Heart right ventricle (tissue), 16 donors: ENCODE measurements at regions not wholly inside any gene's neighbourhood (a gene's known extent, or its start where the extent isn't known, plus 50 kb on each side); places are given as distances from the start of the nearest gene placed in this dataset.

Source experiments
- ATAC-seq, 8 donors: fragments of 200-7000 bp; cut with Tn5 transposase; one replicate each; pipeline ENCODE4 v1.9.1; 2020; ENCODE audit warnings: mild to moderate bottlenecking in 8 of 8, moderate library complexity in 8 of 8, moderate number of reproducible peaks in 1 of 8
- DNase-seq, 2 donors: peaks; one replicate each; pipeline ENCODE4 v3.0.0-alpha.2; 2020
- H3K27ac ChIP-seq, 10 donors: fragments of 200-600 bp; sonication (generic) in 2 of 10; one replicate each; pipeline versions ENCODE4 v1.5.0 to v1.8.0; 2020 to 2022; ENCODE audit warnings: mild to moderate bottlenecking in 3 of 10
- H3K27me3 ChIP-seq, 7 donors: fragments of 200-600 bp; one replicate each; pipeline ENCODE4 v1.8.0; 2021 to 2022; ENCODE audit warnings: mild to moderate bottlenecking in 2 of 7
- H3K36me3 ChIP-seq, 9 donors: fragments of 200-600 bp; sonication (generic) in 1 of 9; one replicate each; pipeline versions ENCODE4 v1.5.0 to v1.8.0; 2020 to 2022; ENCODE audit warnings: mild to moderate bottlenecking in 2 of 9
- H3K4me1 ChIP-seq, 9 donors: fragments of 200-600 bp; sonication (generic) in 1 of 9; one replicate each; pipeline versions ENCODE4 v1.5.0 to v1.8.0; 2020 to 2022; ENCODE audit warnings: mild to moderate bottlenecking in 4 of 9
- H3K4me3 ChIP-seq, 10 donors: fragments of 200-600 bp; sonication (generic) in 2 of 10; one replicate each; pipeline versions ENCODE4 v1.5.0 to v1.8.0; 2020 to 2022; ENCODE audit warnings: mild to moderate bottlenecking in 7 of 10, moderate library complexity in 2 of 10
- H3K9me3 ChIP-seq, 11 donors: fragments of 200-600 bp in 10 of 11; sonication (generic) in 2 of 11; one replicate each; pipeline versions ENCODE4 v1.5.0 to v1.8.0; 2013 to 2022; ENCODE audit warnings: mild to moderate bottlenecking in 2 of 11, control low read depth in 1 of 11, moderate library complexity in 1 of 11
- WGBS, 2 donors: extraction: QIAGEN DNeasy Blood & Tissue Kit; methylation state at CpG; one replicate each; pipeline ENCODE4 v1.1.7; 2013; ENCODE audit warnings: inconsistent platforms in 1 of 2; 5-methylcytosine and 5-hydroxymethylcytosine counted together
- intact Hi-C, 10 donors: fragments of 100-400 bp; cut with DNase I; formaldehyde crosslinking; loops; one replicate each; pipeline versions ENCODE4 v1.11.1 to v1.14.2; 2022
- TF ChIP-seq, protein P1 (sequence below), 9 donors: fragments of 200-600 bp; sonication (generic) in 2 of 9; IDR thresholded peaks; one replicate each; pipeline versions ENCODE4 v1.5.0 to v1.8.0; 2021 to 2022; ENCODE audit warnings: antibody characterized with exemption in 9 of 9, mild to moderate bottlenecking in 5 of 9, moderate library complexity in 1 of 9
- donor health status: Arrhythmogenic right ventricular cardiomyopathy.
- donor health status: ischemic (EF 13 %, LVEDD 7.1; RV severe dilation, severe dysfunction).
- donor health status: healthy with polysubstance abuse.
- donor health status: DM: no; HTN: yes; CAD: no.
- donor health status: DM: no; HTN: no; CAD: no.
- donor health status: ischemic (EF 25% LVEDD 6.9; RV normal size, moderate dysfunction).
- donor health status: ischemic (EF 25% LVEDD 5.7; RV mildly dilated, moderate dysfunction).
- donor health status: healthy.
- donor health status: DM: yes; HTN: yes; CAD: no.
- donor health status: Ischemic cardiomyopathy.
- donor health status: ischemic (EF 35%, LVEDD 5.7; RV mildly dilated, moderate dysfunction).
- donor health status: nonischemic (EF 11% LVEDD 7.7; RV severe dilation, severe dysfunction).
- donor health status: DM: yes; HTN: yes; CAD: no.
- donor health status: PGD.
- donor health status: ischemic (EF 29% LVEDD 5.4; RV normal size, mild dysfunction).
- donor health status: nonischemic (EF 23%, LVEDD 6.1; RV moderate dilation, normal function).

DNA sequence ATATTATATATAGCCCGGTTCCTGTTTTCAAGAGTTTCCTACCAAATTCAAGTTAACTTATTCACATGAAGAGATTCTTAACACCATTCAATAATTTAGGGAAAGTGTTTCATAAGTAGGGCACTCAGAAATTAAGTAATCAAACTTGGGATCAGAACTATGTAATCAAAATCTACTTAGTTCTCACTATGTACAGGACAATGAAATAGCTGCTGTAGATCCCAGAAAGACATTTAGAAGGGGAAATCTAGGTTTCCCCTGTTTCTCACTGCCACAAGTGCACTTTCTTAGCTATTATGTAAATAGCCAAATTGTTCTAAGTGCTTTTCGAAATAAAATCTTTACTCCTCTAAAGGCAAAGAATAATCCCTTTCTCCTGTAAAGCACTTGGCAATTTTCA, 493.6 kb upstream of the SETBP1 start:
- no peaks in the 10 kb centered on the region for H3K36me3 ChIP-seq
- 88 to 93% methylated on average over 2 of the region's 2 CpGs for WGBS, 2 donors
- H3K27me3 ChIP-seq: no peaks in the 10 kb centered on the region
- H3K4me1 ChIP-seq: no peaks in the 10 kb centered on the region
- ATAC-seq (no peak), DNase-seq (no peak)
- H3K4me3 ChIP-seq: no peak overlapping the region
- intact Hi-C loops: no loop called here
- no peak overlapping the region for H3K27ac ChIP-seq
- H3K9me3 ChIP-seq: no peaks in the 10 kb centered on the region
- TF ChIP-seq, protein P1, sequence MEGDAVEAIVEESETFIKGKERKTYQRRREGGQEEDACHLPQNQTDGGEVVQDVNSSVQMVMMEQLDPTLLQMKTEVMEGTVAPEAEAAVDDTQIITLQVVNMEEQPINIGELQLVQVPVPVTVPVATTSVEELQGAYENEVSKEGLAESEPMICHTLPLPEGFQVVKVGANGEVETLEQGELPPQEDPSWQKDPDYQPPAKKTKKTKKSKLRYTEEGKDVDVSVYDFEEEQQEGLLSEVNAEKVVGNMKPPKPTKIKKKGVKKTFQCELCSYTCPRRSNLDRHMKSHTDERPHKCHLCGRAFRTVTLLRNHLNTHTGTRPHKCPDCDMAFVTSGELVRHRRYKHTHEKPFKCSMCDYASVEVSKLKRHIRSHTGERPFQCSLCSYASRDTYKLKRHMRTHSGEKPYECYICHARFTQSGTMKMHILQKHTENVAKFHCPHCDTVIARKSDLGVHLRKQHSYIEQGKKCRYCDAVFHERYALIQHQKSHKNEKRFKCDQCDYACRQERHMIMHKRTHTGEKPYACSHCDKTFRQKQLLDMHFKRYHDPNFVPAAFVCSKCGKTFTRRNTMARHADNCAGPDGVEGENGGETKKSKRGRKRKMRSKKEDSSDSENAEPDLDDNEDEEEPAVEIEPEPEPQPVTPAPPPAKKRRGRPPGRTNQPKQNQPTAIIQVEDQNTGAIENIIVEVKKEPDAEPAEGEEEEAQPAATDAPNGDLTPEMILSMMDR (IDR thresholded peaks at IDR 0.05): no peak

DNA sequence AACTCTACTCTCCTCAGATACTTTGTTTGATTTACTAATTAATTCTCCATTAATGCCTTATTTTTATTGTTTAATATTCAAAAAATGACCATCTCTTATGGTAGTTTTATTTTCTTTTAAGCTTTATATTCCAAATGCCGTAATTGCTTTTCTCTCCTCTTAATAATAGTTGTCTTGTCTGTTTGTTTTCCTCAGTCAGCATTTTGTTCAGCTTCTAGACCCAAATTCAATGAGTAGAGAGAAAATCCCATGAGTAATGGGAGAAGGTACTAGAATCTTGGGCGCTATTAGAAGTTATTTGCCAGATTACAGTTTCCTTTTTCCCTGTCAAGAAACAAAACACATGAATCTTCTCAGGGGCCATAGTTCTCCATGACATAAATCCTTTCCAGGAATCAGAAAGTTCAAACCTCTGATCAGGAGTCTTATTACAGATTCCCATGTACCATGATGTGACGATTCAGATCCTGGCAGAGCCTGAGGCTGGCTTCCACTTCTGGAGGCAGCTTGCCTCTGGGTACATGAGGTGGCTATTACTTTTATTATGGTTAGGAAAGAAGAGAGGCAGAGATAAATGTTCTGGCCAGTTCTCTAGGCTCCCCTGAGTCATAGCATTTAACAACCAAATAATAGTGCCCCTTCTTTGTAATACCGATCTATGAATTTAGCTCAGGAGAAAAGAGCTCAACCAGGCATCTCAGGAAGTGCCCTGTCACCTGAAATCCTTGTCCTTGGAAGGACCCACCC, 485.1 kb upstream of the SETBP1 start:
- TF ChIP-seq, protein P1 (IDR thresholded peaks at IDR 0.05): no peak
- H3K27ac ChIP-seq: no peak overlapping the region
- intact Hi-C loops: no loop called here
- no peaks in the 10 kb centered on the region for H3K4me1 ChIP-seq
- H3K4me3 ChIP-seq: no peak overlapping the region
- no peaks in the 10 kb centered on the region for H3K36me3 ChIP-seq
- DNase-seq: no peak
- 88 to 95% methylated on average over 4 of the region's 4 CpGs for WGBS, 2 donors
- H3K9me3 ChIP-seq: no peaks in the 10 kb centered on the region
- H3K27me3 ChIP-seq: no peaks in the 10 kb centered on the region
- no peak for ATAC-seq

DNA sequence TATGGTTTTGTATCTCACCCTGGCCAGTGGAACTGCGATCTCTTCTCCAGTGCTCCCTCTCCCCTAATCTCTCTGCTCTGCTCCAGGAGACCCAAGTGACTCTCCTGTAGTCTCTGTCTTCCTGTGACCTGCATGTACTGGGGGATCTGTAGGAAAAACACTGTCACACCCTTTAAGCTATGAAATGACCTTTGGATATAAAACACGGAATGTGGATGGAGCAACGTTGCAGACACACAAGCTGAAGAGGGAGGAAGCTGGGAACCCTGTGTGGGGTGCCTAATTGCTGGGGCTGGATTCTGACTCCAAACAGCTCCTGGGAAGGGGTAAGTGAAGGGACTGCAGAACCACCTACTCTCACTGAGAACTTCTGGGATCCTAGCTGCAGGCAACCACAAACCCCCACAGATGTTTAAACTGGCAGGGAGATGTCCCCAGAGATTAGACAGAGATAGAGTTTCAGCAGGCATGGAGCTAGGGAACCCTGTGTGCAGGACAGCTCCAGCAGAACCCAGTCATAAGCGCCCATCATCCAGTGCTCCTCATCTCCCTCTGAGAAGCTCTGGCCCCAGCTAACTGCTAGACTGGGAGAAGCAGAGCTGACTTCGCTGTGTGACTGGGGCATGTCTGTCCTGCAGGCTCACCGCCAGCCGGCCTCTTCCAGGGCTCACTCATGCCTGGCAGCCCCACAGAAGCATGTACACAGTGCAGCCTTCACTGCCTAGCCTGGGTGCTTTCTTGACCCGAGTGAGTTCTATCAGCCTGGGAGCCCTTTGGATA, 482.7 kb upstream of the SETBP1 start:
- Histone ChIP-seq H3K4me1 (no peaks in the 10 kb centered on the region), H3K36me3 (no peaks in the 10 kb centered on the region), H3K4me3 (no peak overlapping the region), H3K27ac (no peak overlapping the region), H3K27me3 (no peaks in the 10 kb centered on the region), H3K9me3 (peaks cover 0 to 3% (median 0%) of the 10 kb centered on the region in 11 donors)
- 83 to 86% methylated on average over 8 of the region's 8 CpGs for WGBS, 2 donors
- TF ChIP-seq, protein P1 (IDR thresholded peaks at IDR 0.05): no peak
- DNase-seq (no peak), ATAC-seq (peak in 1 of 8 donors; percentile 37)
- intact Hi-C loops: no loop called here

DNA sequence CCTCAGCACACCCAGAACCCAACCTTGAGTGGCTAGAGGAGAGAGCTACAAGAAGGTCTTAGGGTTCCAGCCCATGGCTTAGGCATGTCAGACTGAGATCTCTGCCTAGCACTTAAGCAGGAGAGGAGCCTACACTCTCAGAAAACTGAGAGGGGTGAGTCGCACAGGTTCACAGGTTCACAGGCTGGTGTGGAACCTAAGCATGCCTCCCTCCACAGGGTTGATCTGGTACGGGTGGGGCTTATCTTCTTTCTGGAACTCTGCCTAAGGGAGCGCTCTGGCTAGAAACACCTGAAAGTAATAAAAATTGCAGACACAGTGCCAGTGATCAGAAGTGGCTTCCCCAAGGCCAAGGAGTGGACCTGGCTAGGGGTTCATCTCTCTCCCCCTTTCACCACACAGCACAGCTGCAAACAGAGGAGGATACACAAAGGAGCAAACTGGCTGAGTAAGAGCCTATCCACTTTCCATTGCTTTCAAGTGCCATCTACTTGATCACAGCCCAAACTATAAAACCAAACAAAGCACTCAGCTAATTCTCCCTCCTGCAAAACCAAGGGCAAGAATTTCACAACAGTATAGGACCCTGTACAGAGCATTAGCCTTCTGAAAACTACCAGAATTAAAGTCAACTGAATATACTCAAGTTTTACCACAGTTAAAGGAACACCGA, 481.9 kb upstream of the SETBP1 start:
- 82 to 86% methylated on average over 4 of the region's 4 CpGs for WGBS, 2 donors
- ATAC-seq: peak in 1 of 8 donors; percentile 18
- intact Hi-C loops: no loop called here
- no peak overlapping the region for H3K27ac ChIP-seq
- H3K4me1 ChIP-seq: no peaks in the 10 kb centered on the region
- DNase-seq: no peak
- H3K27me3 ChIP-seq: no peaks in the 10 kb centered on the region
- H3K9me3 ChIP-seq: peaks cover 0 to 10% (median 0%) of the 10 kb centered on the region in 11 donors
- H3K36me3 ChIP-seq: no peaks in the 10 kb centered on the region
- no peak overlapping the region for H3K4me3 ChIP-seq
- TF ChIP-seq, protein P1 (IDR thresholded peaks at IDR 0.05): no peak
